Activated T-cell treated with anti-CD3 and anti-CD28 coated beads, Interleukin-2, amount 50 U/mL, for 48 hours (primary cell): ENCODE measurements at regions not wholly inside any gene's neighbourhood (a gene's known extent, or its start where the extent isn't known, plus 50 kb on each side); places are given as distances from the start of the nearest gene placed in this dataset.

ENCODE experiments used
- DNase-seq, 2 experiments: peaks; one replicate each; pipeline ENCODE4 v3.0.0-alpha.2; 2020

GRCh38 chr4:182174979-182175378, 68.2 kb upstream of the TENM3 start:
- DNase-seq, result no peak

- DNase-seq, result no peak
These were observed 67.2 kb upstream of the TENM3 start for GRCh38 chr4:182175788-182176519.

DNA sequence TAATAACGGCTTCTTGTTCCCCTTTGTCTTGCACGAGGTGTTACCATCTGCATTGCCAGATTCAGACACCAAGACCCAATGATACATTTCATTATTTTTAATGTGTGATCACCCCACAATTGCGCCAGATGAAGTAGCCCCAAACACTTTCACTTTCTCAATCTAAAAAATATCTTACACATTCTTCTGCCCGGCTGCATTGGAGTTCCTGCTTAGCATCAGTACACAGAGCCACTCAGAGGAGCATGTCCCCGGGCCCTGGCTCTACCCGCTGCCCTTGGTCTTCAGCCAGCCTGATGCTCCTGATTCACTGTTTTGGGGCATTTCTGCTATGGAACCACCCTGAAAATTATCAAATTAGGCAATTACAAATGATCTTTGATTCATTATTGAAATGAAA, 66.0 kb upstream of the TENM3 start:
- no peak for DNase-seq

- no peak for DNase-seq
These were observed 64.1 kb upstream of the TENM3 start for GRCh38 chr4:182179105-182179504.

- no peak for DNase-seq
These were observed 63.5 kb upstream of the TENM3 start for GRCh38 chr4:182179751-182180150.

DNA sequence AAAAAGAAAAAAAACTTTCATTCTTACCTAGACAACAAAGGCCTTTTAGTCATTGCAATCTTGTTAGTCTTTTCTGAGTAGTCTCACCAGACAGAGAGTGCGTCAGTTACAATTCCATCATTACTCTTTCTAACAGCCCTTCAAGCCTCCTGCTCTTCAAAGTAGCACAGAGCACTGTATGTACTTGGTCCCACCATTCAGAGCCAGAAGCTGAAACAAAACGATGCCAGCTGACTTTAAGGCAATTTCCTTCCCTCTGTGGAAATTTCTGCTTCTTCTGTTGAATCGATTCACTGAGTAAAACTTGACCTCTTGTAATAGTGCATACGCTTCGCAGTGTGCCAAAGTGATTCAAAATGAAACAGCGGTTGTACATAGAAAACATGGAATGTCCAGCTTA, 57.7 kb upstream of the TENM3 start:
- DNase-seq, result no peak

DNA sequence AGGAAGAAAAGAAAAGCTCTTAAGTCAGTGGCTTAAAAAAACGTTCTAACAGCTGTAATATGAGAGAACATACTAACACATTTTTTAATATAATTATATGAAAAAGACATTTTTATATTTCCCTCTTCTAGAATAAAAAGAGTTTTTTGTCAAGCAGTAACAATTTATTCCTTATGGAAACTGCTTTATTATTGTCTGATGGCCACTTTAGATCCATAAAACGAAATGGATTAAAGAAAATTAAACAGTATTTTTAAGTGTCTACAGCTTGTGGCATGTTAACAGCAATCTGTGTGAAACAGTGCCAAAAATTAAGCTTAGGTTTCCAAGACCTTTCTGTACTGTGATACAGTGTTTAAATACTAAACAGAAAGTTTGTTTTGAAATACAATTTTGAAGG, 55.5 kb upstream of the TENM3 start:
- DNase-seq, result no peak

GRCh38 chr4:182188622-182189021, 54.6 kb upstream of the TENM3 start:
- DNase-seq, result no peak

GRCh38 chr4:182189103-182189878, 53.9 kb upstream of the TENM3 start:
- DNase-seq, result no peak

- DNase-seq, result no peak
These were observed 52.9 kb upstream of the TENM3 start for GRCh38 chr4:182190306-182190705.

DNA sequence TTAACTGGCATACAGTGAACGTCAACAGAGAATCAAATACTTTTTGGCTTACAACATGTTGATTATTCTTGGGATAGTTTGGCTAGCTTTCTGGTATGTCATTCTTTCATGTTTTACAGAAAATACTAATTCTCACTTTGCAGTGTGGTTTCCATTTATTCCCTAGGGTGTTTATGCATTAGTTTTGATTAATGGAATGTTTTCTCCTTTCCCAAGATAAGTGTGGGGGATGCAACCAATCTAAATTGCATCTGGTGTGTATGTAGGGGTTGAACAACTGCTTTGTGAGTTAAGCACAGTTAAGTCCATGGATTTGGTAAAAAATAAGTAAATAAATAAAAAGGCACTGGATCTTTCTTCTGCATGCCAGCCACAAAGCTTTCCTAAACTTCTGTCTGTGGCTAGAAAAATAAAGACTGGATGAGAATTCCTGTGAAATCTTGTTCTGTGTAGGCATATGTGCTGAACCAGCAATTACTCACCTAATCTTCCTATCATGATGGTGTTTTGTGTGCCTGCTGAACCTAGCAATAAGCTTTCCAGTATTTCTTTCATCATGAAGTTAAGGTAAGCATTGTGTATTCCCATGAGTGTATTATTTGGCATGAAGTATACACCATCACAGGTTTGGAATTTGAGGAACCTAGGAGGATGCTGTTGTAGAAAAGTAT, 50.6 kb upstream of the TENM3 start:
- DNase-seq, result no peak

DNA sequence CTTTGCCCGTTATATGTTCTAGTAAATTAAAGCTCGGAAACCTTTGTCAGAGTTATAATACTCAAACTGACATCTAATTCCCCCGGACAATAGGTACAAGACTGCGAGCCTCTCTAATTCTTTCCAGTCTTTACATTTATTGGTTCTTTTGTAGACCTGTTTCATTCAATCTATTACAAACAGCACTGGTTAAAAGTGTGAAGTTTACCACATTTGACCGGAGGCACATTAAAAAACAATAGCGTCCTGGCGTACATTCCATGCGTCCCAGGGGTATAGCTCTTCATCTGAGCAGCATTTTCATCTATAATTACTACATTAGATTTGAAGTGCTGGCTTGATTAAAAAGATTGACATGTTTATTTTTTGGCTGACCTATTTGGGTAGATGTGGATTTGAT, 49.9 kb upstream of the TENM3 start:
- DNase-seq, result no peak
